ENCODE measurements at regions not wholly inside any gene's neighbourhood (a gene's known extent, or its start where the extent isn't known, plus 50 kb on each side); places are given as distances from the start of the nearest gene placed in this dataset.
A peak's percentile ranks its signal among the peaks of the same experiment; 100 is the strongest.
"Not testable (repeated sequence)": the region's sequence is repeated elsewhere in the genome, so short reads cannot be mapped to it uniquely, and the experiment has no call there.

DNA sequence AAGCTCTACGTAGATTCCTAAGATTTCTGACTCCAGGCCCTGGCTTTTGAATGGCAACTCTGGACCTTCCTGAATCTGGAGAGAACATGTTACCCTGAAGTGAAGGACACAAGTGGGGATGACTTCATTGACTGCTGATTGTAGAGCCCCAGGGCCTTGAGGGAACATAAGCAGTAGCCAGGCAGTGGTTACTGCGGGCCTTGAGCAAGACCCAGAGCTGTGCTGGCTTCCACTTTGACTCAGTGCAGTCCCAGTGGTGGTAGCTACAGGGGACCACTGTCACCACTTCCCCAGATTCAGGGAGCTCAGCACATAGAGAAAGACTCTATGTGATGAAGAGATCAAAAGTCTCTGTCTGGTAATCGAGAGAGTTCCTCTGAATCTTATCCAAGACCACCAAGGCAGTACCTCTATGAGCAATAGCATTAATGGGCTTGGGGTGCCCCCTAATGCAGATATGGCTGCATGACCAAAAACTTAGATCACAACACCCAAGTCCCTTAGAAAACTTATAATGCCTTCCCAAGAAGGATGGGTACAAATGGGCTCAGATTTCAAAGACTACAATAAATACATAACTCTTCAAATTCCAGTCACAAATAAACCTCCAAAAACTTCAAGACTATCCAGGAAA is 1278.3 kb downstream of the AMY1C start:
- no peak for DNase-seq
- intact Hi-C loops (cut with DNase I) = no loop called here

DNA sequence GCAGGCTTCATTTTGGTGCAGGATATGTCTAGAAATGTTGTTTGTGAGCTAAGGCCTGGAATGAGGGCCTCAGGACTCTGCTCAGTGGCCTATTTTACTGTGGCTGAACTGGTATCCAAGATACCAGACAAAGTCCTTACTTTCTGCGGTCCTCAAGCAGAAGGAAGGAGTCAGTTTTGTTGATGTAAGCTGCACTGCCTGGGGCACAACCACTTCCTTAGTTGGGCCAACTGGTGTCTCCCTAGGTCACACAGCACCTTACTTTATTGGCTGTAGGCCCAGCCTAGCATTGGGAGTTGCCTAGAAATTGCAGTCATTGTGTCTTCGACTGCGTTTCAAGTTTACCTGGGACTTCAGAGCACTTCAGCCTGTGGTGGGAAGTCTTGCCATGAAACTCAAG is 1322.7 kb downstream of the AMY1C start:
- no peak for DNase-seq
- intact Hi-C loops (cut with DNase I) = no loop called here

DNA sequence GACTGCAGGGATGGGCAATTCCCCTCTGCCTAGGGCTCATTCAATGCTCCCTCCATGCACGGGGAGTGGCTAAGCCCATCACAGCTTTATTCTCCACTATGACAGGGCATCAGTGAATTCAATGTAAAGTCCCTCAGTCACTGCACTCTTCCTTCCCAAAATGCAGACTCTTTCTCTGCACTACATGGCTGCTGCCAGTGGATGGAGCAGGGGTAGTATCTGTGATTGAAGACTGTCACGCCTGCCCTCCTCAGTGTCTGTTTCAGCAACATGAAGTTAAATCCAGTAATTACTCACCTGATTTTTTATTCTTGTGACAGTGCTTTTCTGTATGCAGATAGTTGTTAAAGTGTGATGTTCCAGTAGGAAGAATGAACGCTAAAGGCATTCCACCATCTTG is 1323.2 kb downstream of the AMY1C start:
- intact Hi-C loops (cut with DNase I) = no loop called here
- no peak for DNase-seq

DNA sequence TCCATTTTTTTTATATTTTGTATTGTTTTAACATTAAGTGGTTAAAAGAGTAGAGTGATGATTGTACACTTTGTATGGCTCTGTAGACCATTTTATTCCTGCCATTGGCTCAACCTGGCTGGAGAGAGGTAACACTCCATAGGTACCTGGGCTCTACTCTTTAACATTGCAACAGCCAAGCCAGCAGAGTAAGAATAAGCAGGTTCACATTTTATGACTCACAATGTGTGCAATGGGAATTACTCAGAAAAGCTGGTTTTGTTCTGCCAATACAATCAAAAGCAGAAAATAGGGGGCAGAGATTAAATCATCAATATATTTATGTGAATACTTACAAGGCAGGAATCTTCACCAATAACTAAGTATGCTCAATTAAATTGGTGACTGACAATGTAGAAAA is 1324.0 kb downstream of the AMY1C start:
- intact Hi-C loops (cut with DNase I) = no loop called here
- no peak for DNase-seq

DNA sequence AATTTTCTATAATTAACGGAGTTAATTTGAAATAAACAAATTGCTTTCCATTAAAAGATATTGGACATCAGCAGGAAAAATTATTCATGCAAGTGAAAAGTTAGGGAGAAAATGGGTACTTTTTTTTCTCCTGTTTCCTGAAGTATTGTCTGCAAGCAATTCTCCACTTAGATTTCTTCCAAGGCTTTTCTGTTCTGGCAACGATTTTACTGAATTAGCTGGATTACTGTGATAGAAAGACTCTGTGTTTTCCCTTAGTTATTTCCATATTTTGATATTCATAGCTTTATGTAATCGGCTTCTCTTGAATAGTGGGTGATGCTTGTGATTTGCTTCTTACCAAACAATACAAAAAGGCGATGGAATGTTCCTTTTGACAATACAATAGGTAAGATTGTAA is 1333.9 kb downstream of the AMY1C start:
- intact Hi-C loops (cut with DNase I) = no loop called here

DNA sequence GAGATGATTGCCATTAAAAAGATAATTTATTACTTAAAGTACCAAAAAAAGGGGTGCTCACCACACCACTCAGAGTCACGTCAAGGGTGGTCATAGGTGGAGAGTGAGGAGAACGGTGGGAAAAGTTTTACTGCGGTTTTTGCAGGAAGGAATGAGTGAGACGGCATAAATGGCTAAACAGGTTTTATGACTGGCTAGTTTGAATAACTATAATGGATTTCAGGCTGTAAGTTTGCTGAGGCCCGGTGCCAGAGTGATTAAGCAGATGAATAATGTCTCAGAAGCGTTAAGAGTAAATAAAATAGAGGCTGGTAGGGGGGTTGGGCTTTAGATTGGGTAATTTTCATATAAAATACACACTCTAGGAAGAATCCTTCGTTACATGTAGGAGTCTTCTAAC is 1337.8 kb downstream of the AMY1C start:
- DNase-seq = no peak
- intact Hi-C loops (cut with DNase I) = no loop called here

More for the DNA sequence above, 1333.9 kb downstream of the AMY1C start:
- DNase-seq = no peak

DNA sequence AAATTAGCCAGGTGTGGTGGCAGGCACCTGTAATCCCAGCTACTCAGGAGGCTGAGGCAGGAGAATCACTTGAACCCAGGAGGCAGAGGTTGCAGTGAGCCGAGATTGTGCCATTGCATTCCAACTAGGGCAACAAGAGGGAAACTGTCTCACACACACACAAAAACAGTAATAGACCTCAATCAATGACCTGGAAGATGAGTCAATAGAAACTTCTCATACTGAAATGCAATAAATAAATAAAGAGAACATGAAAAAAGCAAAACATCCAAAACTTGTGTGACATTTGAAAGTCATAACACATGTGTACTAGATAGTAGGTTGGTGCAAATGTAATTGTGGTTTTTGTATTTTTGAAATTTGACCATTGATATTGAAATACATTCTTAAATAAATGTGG is 1338.5 kb downstream of the AMY1C start:
- no peak for DNase-seq
- intact Hi-C loops (cut with DNase I) = no loop called here

DNA sequence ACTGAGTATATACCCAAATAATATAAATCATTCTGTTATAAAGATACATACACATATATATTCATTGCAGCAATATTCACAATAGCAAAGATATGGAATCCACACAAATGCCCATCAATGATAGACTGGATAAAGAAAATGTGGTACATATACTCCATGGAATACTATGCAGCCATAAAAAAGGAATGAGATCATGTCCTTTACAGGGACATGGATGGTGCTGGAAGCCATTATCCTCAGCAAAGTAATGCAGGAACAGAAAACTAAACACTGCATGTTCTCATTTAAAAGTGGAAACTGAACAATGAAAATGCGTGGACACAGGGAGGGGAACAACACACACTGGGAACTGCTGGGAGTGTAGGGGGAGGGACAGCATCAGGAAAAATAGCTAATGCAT is 1344.2 kb downstream of the AMY1C start:
- intact Hi-C loops (cut with DNase I); DNase-seq: not testable (repeated sequence)

DNA sequence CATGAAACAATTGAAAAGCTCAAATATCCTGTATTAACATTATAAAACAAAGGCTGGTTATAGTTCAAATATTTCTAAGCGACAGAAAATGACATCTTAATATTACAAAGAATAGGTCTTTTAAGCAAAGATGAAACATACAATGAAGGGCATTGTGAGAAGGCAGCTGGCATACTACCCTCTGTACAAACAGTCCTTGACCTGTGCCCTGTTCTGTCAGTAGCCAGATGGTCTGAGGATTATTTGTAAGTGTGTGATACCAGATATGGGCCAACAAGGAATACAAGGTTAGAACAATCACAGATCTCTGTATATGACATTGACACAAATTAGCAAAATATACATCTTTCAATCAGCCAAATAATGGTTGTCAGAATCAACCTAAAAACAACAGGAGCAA is 1350.4 kb downstream of the AMY1C start:
- DNase-seq = no peak
- intact Hi-C loops (cut with DNase I) = no loop called here

DNA sequence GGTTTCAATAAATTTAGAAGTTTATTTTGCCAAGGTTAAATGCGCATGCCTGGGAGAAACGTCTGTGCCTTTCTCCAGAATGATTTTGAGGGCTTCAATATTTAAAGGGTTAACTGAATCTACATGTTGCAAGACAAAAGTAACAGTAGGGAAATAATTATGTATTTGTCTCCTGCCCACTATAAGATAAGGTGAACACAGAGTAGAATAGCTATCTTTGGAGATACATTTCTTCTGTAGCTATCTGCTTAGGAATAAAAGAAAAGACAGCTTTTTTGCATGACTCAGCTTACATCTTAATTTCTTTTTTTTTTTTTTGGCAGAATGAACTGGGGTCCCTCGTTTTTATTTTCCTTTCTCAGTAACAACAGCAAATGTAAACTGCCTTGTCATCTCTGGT is 1351.6 kb downstream of the AMY1C start:
- DNase-seq = no peak
- intact Hi-C loops (cut with DNase I) = no loop called here

DNA sequence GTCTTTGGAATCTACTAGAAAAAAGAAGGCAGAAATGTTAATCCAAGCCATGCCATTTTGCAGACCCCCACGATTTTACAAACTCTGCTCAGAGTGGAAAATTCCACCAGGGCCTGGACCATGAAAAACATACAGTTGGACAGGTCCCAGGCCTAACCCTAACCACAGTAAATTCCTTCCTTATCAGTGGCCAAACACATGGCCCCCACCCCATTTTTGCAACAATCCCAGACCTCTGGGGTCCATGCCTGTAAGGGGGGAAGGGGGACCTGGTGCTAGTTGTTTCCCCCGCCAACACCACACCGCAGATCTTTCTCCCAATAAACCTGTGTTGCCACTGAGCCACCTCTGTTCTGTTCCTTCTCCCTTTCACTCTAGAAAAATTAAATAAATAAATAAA is 1352.7 kb downstream of the AMY1C start:
- no peak for DNase-seq
- intact Hi-C loops (cut with DNase I) = no loop called here

DNA sequence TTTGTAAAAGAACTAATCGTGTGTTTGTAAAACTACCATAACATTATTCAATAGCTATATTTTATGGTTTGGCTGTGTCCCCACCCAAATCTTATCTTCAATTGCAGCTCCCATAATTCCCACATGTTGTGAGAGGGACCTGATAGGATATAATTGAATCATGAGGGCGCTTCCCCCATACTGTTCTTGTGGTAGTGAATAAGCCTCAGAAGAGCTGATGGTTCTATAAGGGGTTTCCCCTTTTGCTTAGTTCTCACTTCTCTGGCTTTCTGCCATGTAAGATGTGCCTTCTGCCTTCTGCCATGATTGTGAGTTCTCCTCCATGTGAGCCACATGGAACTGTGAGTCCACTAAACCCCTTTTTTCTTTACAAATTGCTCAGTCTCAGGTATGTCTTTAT is 1372.3 kb downstream of the AMY1C start:
- intact Hi-C loops (cut with DNase I) = no loop called here
- DNase-seq = no peak

DNA sequence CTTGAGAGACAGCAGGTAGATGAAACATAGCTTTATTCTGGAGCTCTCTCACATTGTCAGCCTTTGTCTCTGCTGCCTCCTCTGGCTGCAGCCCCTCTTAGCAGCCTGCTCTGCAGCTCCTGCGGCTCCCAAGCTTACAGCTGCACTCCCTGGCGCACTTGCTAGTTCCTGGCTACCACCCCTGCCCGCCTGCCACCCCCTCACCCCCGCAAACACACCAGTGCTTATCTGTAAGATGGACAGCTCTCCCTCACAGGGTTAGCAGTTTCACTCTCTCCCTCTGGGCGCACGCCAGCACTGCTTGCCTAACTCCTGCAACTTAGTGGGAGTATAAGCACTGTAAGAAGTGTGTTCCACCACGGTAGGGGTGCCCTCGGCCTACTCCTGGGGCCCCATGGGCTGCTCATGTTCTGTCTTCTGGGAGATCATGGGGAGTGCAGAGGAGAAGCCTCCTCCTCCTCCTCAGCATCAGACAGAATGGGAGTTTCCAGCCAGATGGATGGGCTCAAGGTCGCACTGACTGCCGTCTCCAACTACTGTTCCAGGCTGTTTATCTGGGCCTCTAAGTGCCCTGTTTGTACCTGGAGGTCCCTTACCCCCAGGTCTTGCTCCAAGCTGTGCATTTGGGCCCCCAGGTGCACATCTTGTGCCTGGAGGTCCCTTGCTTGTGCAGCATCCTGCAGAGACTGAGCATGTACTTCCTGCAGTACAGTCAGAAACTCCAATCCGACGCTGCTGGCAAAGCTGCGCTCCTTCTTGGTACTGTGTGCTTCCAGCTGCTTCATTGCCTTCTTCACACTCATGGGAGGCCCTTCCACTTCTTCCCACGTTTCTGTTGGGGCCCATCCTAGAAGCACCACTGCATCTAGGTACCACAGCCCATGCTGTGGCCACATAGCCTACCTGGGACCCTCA is 1388.1 kb downstream of the AMY1C start:
- DNase-seq = peak in 2 of 10 donors; percentile 55 to 67
- intact Hi-C loops (cut with DNase I) = no loop called here

DNA sequence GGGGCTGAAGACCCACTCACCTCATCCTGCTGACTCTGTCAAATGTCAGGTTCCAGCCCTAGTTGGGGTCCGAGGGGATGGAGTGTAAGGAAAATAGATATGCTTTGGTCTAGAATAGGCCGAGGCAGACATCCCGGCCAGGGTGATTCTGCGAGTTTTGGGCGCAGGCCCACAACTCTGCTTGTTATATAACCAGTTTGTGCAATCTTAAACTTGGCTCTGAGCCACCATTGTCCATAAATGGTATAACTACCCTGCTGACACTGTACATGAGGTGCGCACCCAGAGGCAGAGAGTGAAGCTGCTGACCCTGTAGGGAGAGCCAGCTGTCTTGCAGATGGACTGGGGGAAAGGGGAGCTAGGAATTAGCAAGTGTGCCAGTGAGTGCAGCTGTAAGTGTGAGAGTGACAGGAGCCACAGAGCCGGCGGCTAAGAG is 1388.8 kb downstream of the AMY1C start:
- intact Hi-C loops (cut with DNase I) = no loop called here
- DNase-seq = peak in 2 of 10 donors; percentile 46 to 47

DNA sequence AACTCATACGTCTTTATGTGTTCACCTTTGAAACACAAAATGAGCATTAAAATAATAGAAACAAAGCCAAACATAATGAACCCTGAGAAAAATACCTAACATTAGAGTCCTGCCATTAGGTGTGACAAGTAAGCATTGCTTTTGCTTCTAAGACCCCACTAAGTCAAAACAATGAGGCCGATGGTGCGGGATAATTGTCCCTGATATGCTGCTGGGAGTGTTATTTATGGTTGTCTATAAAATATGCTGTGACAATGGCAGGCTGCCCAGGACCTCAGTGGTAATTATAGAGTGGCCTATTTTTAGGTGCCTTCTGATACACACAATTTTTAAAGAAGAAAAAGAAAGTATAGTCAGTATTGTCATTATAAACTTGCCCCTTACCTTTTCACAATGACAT is 1423.1 kb downstream of the AMY1C start:
- no peak for DNase-seq

DNA sequence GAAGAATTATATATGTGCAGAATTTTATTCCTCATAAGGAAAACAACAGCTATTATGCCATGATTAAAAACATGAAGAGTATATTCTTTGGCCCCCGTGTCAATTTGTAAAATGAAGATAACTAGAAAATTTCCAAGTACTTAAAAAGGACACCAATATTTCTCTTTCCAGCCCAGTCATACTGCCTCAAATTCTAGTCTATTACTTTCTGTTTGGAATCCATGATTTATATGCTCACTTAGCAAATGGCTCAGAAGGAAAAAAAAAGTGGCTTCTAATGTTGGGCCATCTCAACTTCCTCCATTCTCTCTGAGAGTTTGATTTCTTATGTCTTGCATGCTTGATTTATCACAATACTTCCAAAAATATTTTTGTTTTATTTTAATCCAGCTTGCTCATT is 1431.1 kb downstream of the AMY1C start:
- DNase-seq = no peak
- intact Hi-C loops (cut with DNase I) = no loop called here

More for the DNA sequence above, 1423.1 kb downstream of the AMY1C start:
- intact Hi-C loops (cut with DNase I) = no loop called here

DNA sequence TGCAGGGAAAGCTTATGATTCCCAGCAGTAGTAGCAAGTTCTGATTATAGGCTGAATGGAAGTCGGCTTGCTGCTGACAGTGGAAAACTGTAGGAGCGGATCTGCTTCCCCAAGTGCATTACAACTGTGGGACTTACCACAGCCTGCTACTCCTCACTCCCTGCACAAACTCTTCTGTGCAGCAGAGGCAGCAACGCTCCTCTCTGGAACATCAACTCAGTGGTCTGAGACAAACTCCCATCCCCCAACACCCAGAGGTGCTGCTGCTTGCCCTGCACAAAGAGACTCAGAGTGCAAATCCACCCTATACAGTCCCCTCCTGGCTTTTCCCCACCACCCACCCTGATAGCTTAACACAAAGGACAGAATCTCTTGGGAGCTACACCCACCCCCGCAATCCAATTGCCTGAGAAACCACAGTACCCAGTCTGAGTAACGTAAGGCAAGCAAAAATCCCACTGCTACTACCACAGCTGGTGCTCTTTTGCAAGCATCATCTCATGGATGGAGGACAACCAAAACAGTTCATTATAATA is 1455.2 kb downstream of the AMY1C start:
- DNase-seq = no peak

DNA sequence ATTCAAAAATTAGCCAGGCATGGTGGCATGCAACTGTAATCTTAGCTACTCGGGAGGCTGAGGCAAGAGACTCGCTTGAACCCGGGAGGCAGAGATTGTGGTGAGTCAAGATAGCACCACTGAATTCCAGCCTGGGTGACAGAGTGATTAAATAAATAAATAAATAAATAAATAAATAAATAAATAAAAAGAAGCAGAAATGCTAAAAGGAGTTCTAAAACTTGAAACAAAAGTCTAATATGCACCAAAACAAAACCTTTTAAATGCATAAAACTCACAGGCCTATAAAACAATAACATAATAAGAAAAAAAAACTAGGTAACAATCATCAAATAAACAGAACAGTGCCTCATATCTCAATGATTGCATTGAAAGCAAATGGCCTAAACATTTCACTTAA is 1458.9 kb downstream of the AMY1C start:
- DNase-seq = no peak
- intact Hi-C loops (cut with DNase I) = no loop called here

More for the DNA sequence above, 1455.2 kb downstream of the AMY1C start:
- intact Hi-C loops (cut with DNase I) = no loop called here

DNA sequence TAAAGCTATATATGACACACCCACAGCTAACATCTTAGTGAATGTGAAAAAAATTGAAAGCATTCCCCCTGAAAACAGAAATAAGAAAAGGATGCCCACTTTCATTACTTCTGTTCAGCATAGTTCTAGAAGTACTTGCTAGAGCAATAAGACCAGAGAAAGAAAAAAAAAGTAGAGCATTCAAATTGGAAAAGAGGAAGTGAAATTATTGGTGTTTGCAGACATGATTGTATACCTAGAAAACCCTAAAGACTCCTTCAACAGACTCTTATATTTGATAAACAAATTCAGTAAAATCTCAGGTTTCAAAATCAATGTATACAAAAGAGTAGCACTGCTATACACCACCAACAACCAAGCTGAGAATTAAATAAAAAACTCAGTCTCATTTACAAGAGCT is 1461.0 kb downstream of the AMY1C start:
- intact Hi-C loops (cut with DNase I) = no loop called here
- no peak for DNase-seq

DNA sequence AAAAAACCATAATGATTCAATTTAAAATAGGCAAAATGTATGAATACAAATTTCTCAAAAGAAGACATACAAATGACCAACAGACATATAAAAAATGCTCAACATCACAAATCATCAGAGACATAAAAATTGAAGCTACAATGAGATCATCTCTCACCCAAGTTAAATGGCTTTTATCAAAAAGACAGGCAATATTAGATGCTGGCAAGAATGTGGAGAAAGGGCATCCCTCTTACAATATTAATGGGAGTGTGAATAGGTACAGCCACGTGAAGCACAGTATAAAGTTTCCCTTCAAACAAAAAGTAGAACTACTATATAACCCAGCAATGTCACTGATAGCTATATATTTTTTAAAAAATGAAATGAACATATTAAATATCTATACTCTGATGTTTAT is 1481.7 kb downstream of the AMY1C start:
- no peak for DNase-seq
- intact Hi-C loops (cut with DNase I) = no loop called here

DNA sequence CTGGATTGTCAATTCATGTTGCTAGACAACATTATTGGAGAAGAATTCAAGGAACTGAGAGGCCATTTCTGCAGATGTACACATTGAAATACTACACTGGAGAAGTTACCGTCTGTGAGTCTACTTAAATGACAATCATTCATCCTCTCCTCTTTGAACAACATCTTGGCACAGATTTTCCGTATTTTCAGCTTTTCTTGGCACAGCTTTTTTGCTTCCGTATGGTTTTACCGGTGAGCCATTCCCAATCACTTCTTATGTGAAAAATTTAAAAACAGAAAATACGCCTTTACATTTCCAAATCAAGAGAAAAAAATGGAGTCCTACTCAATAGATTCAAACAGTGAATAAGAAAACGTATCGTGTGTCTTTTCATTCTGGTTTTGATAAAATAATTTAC is 1493.7 kb downstream of the AMY1C start:
- DNase-seq = no peak
- intact Hi-C loops (cut with DNase I) = no loop called here

DNA sequence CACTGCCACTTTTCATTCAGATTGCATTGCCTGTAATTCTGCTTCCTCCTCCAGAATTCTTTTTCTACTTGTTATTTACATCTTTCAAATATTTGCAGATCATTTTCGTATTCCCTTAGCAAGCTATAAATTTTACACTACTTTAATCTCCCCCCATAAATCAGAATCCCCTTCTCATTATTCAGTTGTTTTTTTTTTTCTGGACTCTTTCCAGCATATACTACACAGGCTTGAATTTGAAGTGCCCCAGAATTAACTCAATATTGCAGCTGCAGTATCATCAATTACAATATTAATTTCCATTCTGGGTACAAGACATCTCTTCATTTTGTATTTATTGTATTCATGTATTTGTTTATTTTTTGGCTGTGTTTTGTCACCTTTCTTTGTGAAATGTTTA is 1494.3 kb downstream of the AMY1C start:
- intact Hi-C loops (cut with DNase I) = no loop called here
- DNase-seq = no peak

All from posterior cingulate gyrus (tissue), 11 donors.